ENCODE measurements at regions not wholly inside any gene's neighbourhood (a gene's known extent, or its start where the extent isn't known, plus 50 kb on each side); places are given as distances from the start of the nearest gene placed in this dataset.

DNA sequence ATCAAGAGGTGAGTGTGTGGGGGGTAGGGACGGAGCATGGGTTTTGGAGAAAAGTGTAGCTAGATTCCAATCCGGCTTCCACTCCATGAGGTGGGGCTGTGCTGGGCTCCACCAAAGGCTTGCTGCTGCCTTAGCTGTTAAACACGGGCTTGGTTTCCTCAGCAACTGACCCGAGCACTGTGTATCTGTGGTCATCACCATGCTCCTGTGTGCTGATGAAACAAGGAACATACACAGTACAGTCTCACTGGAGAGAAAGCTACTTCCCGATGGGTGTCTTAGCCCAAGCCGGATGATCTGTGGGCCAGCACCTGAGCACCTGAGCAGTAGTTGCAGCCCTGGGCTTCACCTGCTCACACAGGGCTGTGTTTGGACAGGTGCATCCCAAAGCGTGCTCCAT lies 52.9 kb upstream of the VRK1 start:
- Mint-ChIP-seq H3K4me1 (ENCODE audit: unreplicated experiment) (peaks cover 14% of the 10 kb centered on the region), H3K9me3 (no peaks in the 10 kb centered on the region), H3K27me3 (peaks cover 71% of the 10 kb centered on the region)

DNA sequence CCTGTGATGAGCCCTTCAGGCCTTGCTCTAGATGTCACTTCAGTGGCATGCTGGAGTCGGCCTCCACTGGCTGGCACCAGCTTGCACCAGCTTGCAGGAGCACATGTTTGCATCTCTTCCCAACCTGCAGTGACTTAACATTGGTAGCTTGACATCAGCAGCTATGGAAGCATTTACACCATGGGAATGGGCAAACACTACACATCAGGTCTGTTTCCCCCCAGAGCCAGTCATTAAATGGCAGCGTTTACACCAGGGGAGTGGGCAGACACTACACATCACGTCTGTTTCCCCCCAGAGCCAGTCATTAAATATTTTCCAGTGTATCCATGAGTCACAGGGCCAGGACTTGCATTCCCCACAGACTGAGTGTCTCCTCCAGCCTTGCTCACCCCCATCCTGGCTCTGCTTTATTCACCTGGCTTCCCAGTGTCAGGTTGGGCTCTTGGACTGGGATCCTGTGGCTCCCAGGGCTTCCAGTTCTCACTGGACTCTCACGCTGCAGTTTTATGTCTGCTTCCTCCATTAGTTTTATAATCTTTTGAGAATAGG lies 51.6 kb upstream of the VRK1 start:
- no peak overlapping the region for H3K4me3 Mint-ChIP-seq
- no peak overlapping the region for H3K27ac Mint-ChIP-seq
- DNase-seq (ENCODE audit: extremely low spot score, unreplicated experiment): no peak
- no peaks in the 10 kb centered on the region for H3K36me3 Mint-ChIP-seq
- H3K4me1 Mint-ChIP-seq (ENCODE audit: unreplicated experiment): peaks cover 6% of the 10 kb centered on the region
- no peaks in the 10 kb centered on the region for H3K9me3 Mint-ChIP-seq
- peaks cover 61% of the 10 kb centered on the region for H3K27me3 Mint-ChIP-seq
- TF ChIP-seq, protein P1, sequence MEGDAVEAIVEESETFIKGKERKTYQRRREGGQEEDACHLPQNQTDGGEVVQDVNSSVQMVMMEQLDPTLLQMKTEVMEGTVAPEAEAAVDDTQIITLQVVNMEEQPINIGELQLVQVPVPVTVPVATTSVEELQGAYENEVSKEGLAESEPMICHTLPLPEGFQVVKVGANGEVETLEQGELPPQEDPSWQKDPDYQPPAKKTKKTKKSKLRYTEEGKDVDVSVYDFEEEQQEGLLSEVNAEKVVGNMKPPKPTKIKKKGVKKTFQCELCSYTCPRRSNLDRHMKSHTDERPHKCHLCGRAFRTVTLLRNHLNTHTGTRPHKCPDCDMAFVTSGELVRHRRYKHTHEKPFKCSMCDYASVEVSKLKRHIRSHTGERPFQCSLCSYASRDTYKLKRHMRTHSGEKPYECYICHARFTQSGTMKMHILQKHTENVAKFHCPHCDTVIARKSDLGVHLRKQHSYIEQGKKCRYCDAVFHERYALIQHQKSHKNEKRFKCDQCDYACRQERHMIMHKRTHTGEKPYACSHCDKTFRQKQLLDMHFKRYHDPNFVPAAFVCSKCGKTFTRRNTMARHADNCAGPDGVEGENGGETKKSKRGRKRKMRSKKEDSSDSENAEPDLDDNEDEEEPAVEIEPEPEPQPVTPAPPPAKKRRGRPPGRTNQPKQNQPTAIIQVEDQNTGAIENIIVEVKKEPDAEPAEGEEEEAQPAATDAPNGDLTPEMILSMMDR (conservative IDR thresholded peaks at IDR 0.05): no peak

More for the DNA sequence above, 52.9 kb upstream of the VRK1 start:
- no peak overlapping the region for H3K4me3 Mint-ChIP-seq
- TF ChIP-seq, protein P1 (conservative IDR thresholded peaks at IDR 0.05): no peak
- H3K27ac Mint-ChIP-seq: no peak overlapping the region
- DNase-seq (ENCODE audit: extremely low spot score, unreplicated experiment): no peak
- no peaks in the 10 kb centered on the region for H3K36me3 Mint-ChIP-seq

- Mint-ChIP-seq H3K27ac (no peak overlapping the region), H3K27me3 (peaks cover 57% of the 10 kb centered on the region), H3K4me3 (no peak overlapping the region), H3K9me3 (no peaks in the 10 kb centered on the region), H3K4me1 (ENCODE audit: unreplicated experiment) (peaks cover 6% of the 10 kb centered on the region), H3K36me3 (no peaks in the 10 kb centered on the region)
- DNase-seq (ENCODE audit: extremely low spot score, unreplicated experiment): no peak
- TF ChIP-seq, protein P1 (conservative IDR thresholded peaks at IDR 0.05): no peak
These were observed 51.1 kb upstream of the VRK1 start for GRCh38 chr14:96746101-96746500.

DNA sequence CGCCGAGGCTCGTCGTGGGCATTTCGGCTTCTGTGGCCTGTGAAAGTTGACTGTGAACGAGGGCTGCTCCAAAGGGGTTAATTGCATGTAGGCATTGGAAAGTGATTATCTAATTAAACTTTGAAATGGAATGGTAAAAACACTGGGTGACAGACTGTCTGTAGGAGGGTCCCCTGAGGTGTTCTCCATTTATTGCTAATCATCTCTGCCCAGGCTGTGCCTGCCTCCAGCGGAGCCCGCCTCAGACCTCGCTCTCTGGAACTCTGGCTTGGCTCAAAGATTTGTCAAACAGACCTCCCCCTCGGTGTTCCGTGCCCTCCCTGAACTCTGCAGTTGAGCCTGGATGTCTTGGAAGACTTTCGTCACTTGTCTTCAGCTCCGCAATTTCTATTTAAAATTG lies 50.2 kb upstream of the VRK1 start:
- DNase-seq (ENCODE audit: extremely low spot score, unreplicated experiment): no peak
- TF ChIP-seq, protein P1 (conservative IDR thresholded peaks at IDR 0.05): no peak
- Mint-ChIP-seq H3K4me3 (no peak overlapping the region), H3K27me3 (peaks cover 51% of the 10 kb centered on the region), H3K4me1 (ENCODE audit: unreplicated experiment) (peaks cover 6% of the 10 kb centered on the region), H3K27ac (no peak overlapping the region), H3K36me3 (no peaks in the 10 kb centered on the region), H3K9me3 (no peaks in the 10 kb centered on the region)
